H7 (cell line): ENCODE measurements at regions not wholly inside any gene's neighbourhood (a gene's known extent, or its start where the extent isn't known, plus 50 kb on each side); places are given as distances from the start of the nearest gene placed in this dataset.

Experiments used
- DNase-seq: peaks from one replicate; pipeline ENCODE4 v3.0.0; 2012
- H3K27me3 ChIP-seq: 2 replicates; pipeline ENCODE4 v1.6.0; 2011; ENCODE audit warnings: mild to moderate bottlenecking, low read length; ENCODE audit not compliant: control insufficient read depth, insufficient read depth
- H3K36me3 ChIP-seq: replicated peaks from 2 replicates; pipeline ENCODE4 v1.5.1; 2011; ENCODE audit warnings: low read length; ENCODE audit not compliant: control insufficient read depth, insufficient read depth
- H3K4me3 ChIP-seq: 2 replicates; pipeline ENCODE4 v1.5.1; 2011; ENCODE audit warnings: low read depth, mild to moderate bottlenecking, control low read depth, low read length, moderate library complexity; ENCODE audit not compliant: insufficient read depth

GRCh38 chr5:161630948-161631347, 54.6 kb upstream of the GABRA6 start:
- Histone ChIP-seq H3K36me3 (no peaks in the 10 kb centered on the region), H3K4me3 (no peak overlapping the region), H3K27me3 (no peaks in the 10 kb centered on the region)
- no peak for DNase-seq

GRCh38 chr5:161625673-161626072, 59.8 kb upstream of the GABRA6 start:
- Histone ChIP-seq H3K36me3 (no peaks in the 10 kb centered on the region), H3K4me3 (no peak overlapping the region), H3K27me3 (no peaks in the 10 kb centered on the region)
- DNase-seq, result no peak

- no peak overlapping the region for H3K4me3 ChIP-seq
- H3K27me3 ChIP-seq, result no peaks in the 10 kb centered on the region
- DNase-seq, result no peak
- no peaks in the 10 kb centered on the region for H3K36me3 ChIP-seq
These were observed 67.8 kb upstream of the GABRB2 start for GRCh38 chr5:161614342-161614741.

- Histone ChIP-seq H3K36me3 (no peaks in the 10 kb centered on the region), H3K27me3 (no peaks in the 10 kb centered on the region), H3K4me3 (no peak overlapping the region)
- no peak for DNase-seq
These were observed 56.2 kb upstream of the GABRB2 start for GRCh38 chr5:161602736-161603135.

GRCh38 chr5:161600156-161600555, 53.6 kb upstream of the GABRB2 start:
- no peaks in the 10 kb centered on the region for H3K27me3 ChIP-seq
- DNase-seq, result peak; percentile 25
- no peaks in the 10 kb centered on the region for H3K36me3 ChIP-seq
- no peak overlapping the region for H3K4me3 ChIP-seq

- no peak overlapping the region for H3K4me3 ChIP-seq
- DNase-seq, result no peak
- no peaks in the 10 kb centered on the region for H3K27me3 ChIP-seq
- H3K36me3 ChIP-seq, result no peaks in the 10 kb centered on the region
These were observed 52.2 kb upstream of the GABRB2 start for GRCh38 chr5:161598686-161599085.
